WERI-Rb-1 (cell line): ENCODE measurements at regions not wholly inside any gene's neighbourhood (a gene's known extent, or its start where the extent isn't known, plus 50 kb on each side); places are given as distances from the start of the nearest gene placed in this dataset.

Experiments
- DNase-seq: peaks from one replicate; pipeline ENCODE4 v3.0.0-alpha.2; 2020
- H3K27ac ChIP-seq: fragments of 250-450 bp; sonication (Bioruptor Pico); 2 replicates; pipeline ENCODE4 v1.5.1; 2020; ENCODE audit warnings: mild to moderate bottlenecking, moderate library complexity
- H3K27me3 ChIP-seq: fragments of 250-450 bp; sonication (Bioruptor Pico); 2 replicates; pipeline ENCODE4 v1.5.1; 2021; ENCODE audit warnings: mild to moderate bottlenecking, low read depth, moderate library complexity; ENCODE audit not compliant: insufficient read depth, severe bottlenecking
- H3K36me3 ChIP-seq: fragments of 250-450 bp; sonication (Bioruptor Pico); 2 replicates; pipeline ENCODE4 v1.5.1; 2020; ENCODE audit warnings: mild to moderate bottlenecking, moderate library complexity
- H3K4me3 ChIP-seq: 2 replicates; pipeline ENCODE4 v1.5.1; 2011; ENCODE audit warnings: low read depth, mild to moderate bottlenecking, control low read depth, low read length
- H3K9me3 ChIP-seq: fragments of 250-450 bp; sonication (Bioruptor Pico); 2 replicates; pipeline ENCODE4 v1.5.1; 2021; ENCODE audit warnings: mild to moderate bottlenecking, moderate library complexity; ENCODE audit not compliant: severe bottlenecking
- CTCF ChIP-seq: IDR thresholded peaks from 2 replicates; pipeline ENCODE4 v1.5.1; 2011; ENCODE audit warnings: low read depth, mild to moderate bottlenecking, control low read depth, inconsistent platforms, low read length

- Histone ChIP-seq H3K27me3 (no peaks in the 10 kb centered on the region), H3K9me3 (no peaks in the 10 kb centered on the region), H3K4me3 (no peak overlapping the region), H3K27ac (no peak overlapping the region), H3K36me3 (no peaks in the 10 kb centered on the region)
- no peak for TF ChIP-seq CTCF
- no peak for DNase-seq
Observed at GRCh38 chr15:87099916-87100315, 1020.2 kb downstream of the AGBL1 start.

- no peak for DNase-seq
- Histone ChIP-seq H3K4me3 (no peak overlapping the region), H3K27me3 (no peaks in the 10 kb centered on the region), H3K9me3 (no peaks in the 10 kb centered on the region), H3K36me3 (no peaks in the 10 kb centered on the region), H3K27ac (no peak overlapping the region)
- no peak for TF ChIP-seq CTCF
Observed at GRCh38 chr15:87089551-87089950, 1009.9 kb downstream of the AGBL1 start.

GRCh38 chr15:87083201-87083600 is 1003.5 kb downstream of the AGBL1 start:
- Histone ChIP-seq H3K27ac (no peak overlapping the region), H3K9me3 (no peaks in the 10 kb centered on the region), H3K27me3 (no peaks in the 10 kb centered on the region), H3K4me3 (no peak overlapping the region), H3K36me3 (no peaks in the 10 kb centered on the region)
- no peak for DNase-seq
- TF ChIP-seq CTCF = no peak

- H3K36me3 ChIP-seq = no peaks in the 10 kb centered on the region
- H3K27ac ChIP-seq = no peak overlapping the region
- no peaks in the 10 kb centered on the region for H3K9me3 ChIP-seq
- peak; percentile 70 for DNase-seq
- H3K27me3 ChIP-seq = no peaks in the 10 kb centered on the region
- no peak for TF ChIP-seq CTCF
- no peak overlapping the region for H3K4me3 ChIP-seq
Observed at GRCh38 chr15:87082581-87082980, 1002.9 kb downstream of the AGBL1 start.

GRCh38 chr15:87080547-87080946 is 1000.9 kb downstream of the AGBL1 start:
- no peak for TF ChIP-seq CTCF
- Histone ChIP-seq H3K4me3 (no peak overlapping the region), H3K27ac (no peak overlapping the region), H3K36me3 (no peaks in the 10 kb centered on the region), H3K9me3 (no peaks in the 10 kb centered on the region), H3K27me3 (no peaks in the 10 kb centered on the region)
- no peak for DNase-seq
